GM12878 (cell line): ENCODE measurements at regions not wholly inside any gene's neighbourhood (a gene's known extent, or its start where the extent isn't known, plus 50 kb on each side); places are given as distances from the start of the nearest gene placed in this dataset.

Source experiments
- ATAC-seq: fragments of 200-7000 bp; cut with Tn5 transposase; 3 replicates; pipeline ENCODE4 v1.9.1; 2020; ENCODE audit warnings: mild to moderate bottlenecking, moderate library complexity
- BruUV-seq: library from RNA; stranded (reverse); fragments of 400-500 nt; replicated peaks from 2 replicates; lab custom pipeline; 2021; lab: Mats Ljungman, UMichigan
- CTCF ChIA-PET: fragments of 300-600 bp; sonication (Branson Sonifier 250); formaldehyde crosslinking; extraction: SDS; loops from one replicate; lab custom pipeline; 2021; ENCODE audit warnings: inconsistent platforms; lab: Yijun Ruan, JAX
- POLR2A ChIA-PET: fragments of 350-600 bp; formaldehyde crosslinking; extraction: SDS; loops from one replicate; lab custom pipeline; 2021; ENCODE audit warnings: inconsistent platforms; lab: Charles Lee
- RAD21 ChIA-PET: fragments of 300-600 bp; sonication (Branson Sonifier 250); formaldehyde crosslinking; loops from one replicate; lab custom pipeline; 2023; ENCODE audit warnings: antibody characterized with exemption; ENCODE audit not compliant: unreplicated experiment; lab: Charles Lee
- SMC1A ChIA-PET: fragments of 300-600 bp; sonication (Branson Sonifier 250); formaldehyde crosslinking; loops from one replicate; lab custom pipeline; 2023; ENCODE audit not compliant: unreplicated experiment, uncharacterized antibody; lab: Charles Lee
- DNase-seq: peaks from one replicate; pipeline ENCODE4 v3.0.0-alpha.2; 2011; ENCODE audit warnings: low read depth, low spot score
- FAIRE-seq: peaks from 3 replicates; lab custom pipeline; 2011; peaks lifted over from hg19 to GRCh38; lab: Jason Lieb, UNC
- H2AFZ ChIP-seq: 2 replicates; pipeline ENCODE4 v1.6.0; 2011; ENCODE audit warnings: low read depth, low read length, control low read depth; ENCODE audit not compliant: control insufficient read depth
- H3K27ac ChIP-seq: 2 replicates; pipeline ENCODE4 v1.5.1; 2011; ENCODE audit warnings: control low read depth; ENCODE audit not compliant: control insufficient read depth, insufficient read depth
- H3K27me3 ChIP-seq, 2 experiments: replicated peaks in 1 of 2; 2 replicates each; pipeline versions ENCODE4 v1.6.0 to v1.6.1; 2011; ENCODE audit warnings: low read length in 1 of 2; ENCODE audit not compliant: control insufficient read depth in 2 of 2, insufficient read depth in 2 of 2
- H3K36me3 ChIP-seq, 2 experiments: 2 replicates each; pipeline ENCODE4 v1.5.1; 2011; ENCODE audit warnings: low read length in 1 of 2; ENCODE audit not compliant: control insufficient read depth in 2 of 2, insufficient read depth in 2 of 2
- H3K4me1 ChIP-seq: 2 replicates; pipeline ENCODE4 v1.6.1; 2011; ENCODE audit warnings: mild to moderate bottlenecking, low read length, moderate library complexity, mixed read lengths; ENCODE audit not compliant: control insufficient read depth, insufficient read depth
- H3K4me2 ChIP-seq: 2 replicates; pipeline ENCODE4 v1.6.0; 2011; ENCODE audit warnings: control low read depth; ENCODE audit not compliant: control insufficient read depth, insufficient read depth
- H3K4me3 ChIP-seq: fragments of 200-600 bp; sonication (generic); 2 replicates; pipeline ENCODE4 v1.5.1; 2016
- H3K79me2 ChIP-seq: 2 replicates; pipeline ENCODE4 v1.6.0; 2011; ENCODE audit warnings: low read length; ENCODE audit not compliant: control insufficient read depth, insufficient read depth
- H3K9ac ChIP-seq: 2 replicates; pipeline ENCODE4 v1.8.0; 2011; ENCODE audit warnings: low read length, control low read depth, mixed read lengths; ENCODE audit not compliant: control insufficient read depth, insufficient read depth
- H3K9me3 ChIP-seq: replicated peaks from 3 replicates; pipeline ENCODE4 v1.5.1; 2011; ENCODE audit warnings: mild to moderate bottlenecking, low read length; ENCODE audit not compliant: control insufficient read depth, insufficient read depth
- H4K20me1 ChIP-seq: 2 replicates; pipeline ENCODE4 v1.6.0; 2011; ENCODE audit not compliant: control insufficient read depth, insufficient read depth
- ASH2L ChIP-seq: fragments of 300-600, 200-600 bp; sonication (generic); IDR thresholded peaks from 2 replicates; pipeline ENCODE4 v1.6.1; 2017; ENCODE audit warnings: low read depth, mild to moderate bottlenecking, borderline replicate concordance
- IRF4 ChIP-seq: IDR thresholded peaks from 2 replicates; pipeline ENCODE4 v1.6.1; 2011; ENCODE audit warnings: low read depth, low read length
- KDM1A ChIP-seq: fragments of 200-600 bp; sonication (generic); IDR thresholded peaks from 2 replicates; pipeline ENCODE4 v1.6.1; 2016; ENCODE audit warnings: borderline replicate concordance
- MTA2 ChIP-seq: fragments of 450-650 bp; IDR thresholded peaks from 2 replicates; pipeline ENCODE4 v1.6.1; 2016; ENCODE audit warnings: low read depth, mild to moderate bottlenecking, moderate library complexity
- PML ChIP-seq: IDR thresholded peaks from 2 replicates; pipeline ENCODE4 v1.6.1; 2012; ENCODE audit warnings: low read length, inconsistent platforms
- POLR2A ChIP-seq: IDR thresholded peaks from 2 replicates; pipeline ENCODE4 v1.6.1; 2011; ENCODE audit warnings: low read depth, mild to moderate bottlenecking, low read length
- RBBP5 ChIP-seq: fragments of 200-600 bp; sonication (generic); conservative IDR thresholded peaks from 2 replicates; pipeline ENCODE4 v1.6.1; 2016
- SIN3A ChIP-seq: IDR thresholded peaks from 2 replicates; pipeline ENCODE4 v1.6.1; 2012; ENCODE audit warnings: low read depth, low read length, improper control_type of control experiment
- SREBF1 ChIP-seq: IDR thresholded peaks from 2 replicates; pipeline ENCODE4 v1.6.1; 2012; ENCODE audit warnings: mild to moderate bottlenecking, low read length
- TBL1XR1 ChIP-seq: IDR thresholded peaks from 2 replicates; pipeline ENCODE4 v1.6.1; 2012; ENCODE audit warnings: low read depth, low read length, improper control_type of control experiment
- ZBED1 ChIP-seq: IDR thresholded peaks from 2 replicates; pipeline ENCODE4 v1.6.1; 2016; ENCODE audit warnings: borderline replicate concordance
- ZZZ3 ChIP-seq: IDR thresholded peaks from 2 replicates; pipeline ENCODE4 v1.6.1; 2011; ENCODE audit warnings: low read depth; ENCODE audit not compliant: control insufficient read depth, insufficient read length
- WGBS: methylation state at CpG from one replicate; pipeline ENCODE4 v1.1.6; 2016; ENCODE audit warnings: low lambda C conversion rate; ENCODE audit not compliant: insufficient replicate concordance, insufficient coverage; ENCODE audit errors: missing lambda C conversion rate; 5-methylcytosine and 5-hydroxymethylcytosine counted together
- in situ Hi-C: fragments of 300-500 bp; cut with MboI; formaldehyde crosslinking; loops from 9 replicates; pipeline ENCODE4 v1.14.3; 2018; ENCODE audit warnings: mixed read lengths
- intact Hi-C: fragments of 100-400 bp; cut with micrococcal nuclease; formaldehyde crosslinking; loops from one replicate; pipeline ENCODE4 v1.14.2; 2022; ENCODE audit not compliant: unreplicated experiment
- TF ChIP-seq, protein P1 (sequence below): fragments of 450-650 bp; conservative IDR thresholded peaks from 2 replicates; pipeline ENCODE4 v1.6.1; 2017; ENCODE audit warnings: mild to moderate bottlenecking, moderate library complexity
- TF ChIP-seq, protein P2 (sequence below): IDR thresholded peaks from 2 replicates; pipeline ENCODE4 v1.6.1; 2011; ENCODE audit warnings: low read depth, mild to moderate bottlenecking, low read length, moderate library complexity, borderline replicate concordance; ENCODE audit errors: extremely low read depth

DNA sequence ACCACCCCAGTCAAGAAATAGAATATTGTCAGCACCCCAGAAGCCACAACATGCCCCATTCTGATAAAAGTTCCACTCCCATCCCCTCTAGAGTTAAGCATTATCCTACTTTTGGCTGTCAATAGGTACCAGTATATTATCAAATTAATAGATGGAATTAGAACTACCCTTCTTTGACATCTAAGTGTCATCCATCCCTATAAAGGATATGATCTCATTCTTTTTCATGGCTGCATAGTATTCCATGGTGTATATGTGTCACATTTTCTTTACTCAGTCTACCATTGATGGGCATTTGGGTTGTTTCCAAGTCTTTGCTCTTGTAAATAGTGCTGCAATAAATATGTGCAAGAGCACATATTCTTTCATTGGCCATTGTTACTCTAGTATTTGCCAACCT is 246.2 kb downstream of the SEC23A start (continued):
- TF ChIP-seq ASH2L: no peak
- TF ChIP-seq KDM1A: no peak
- no peak for TF ChIP-seq TBL1XR1
- TF ChIP-seq ZBED1: no peak
- TF ChIP-seq, all 136 proteins: peak for 0

DNA sequence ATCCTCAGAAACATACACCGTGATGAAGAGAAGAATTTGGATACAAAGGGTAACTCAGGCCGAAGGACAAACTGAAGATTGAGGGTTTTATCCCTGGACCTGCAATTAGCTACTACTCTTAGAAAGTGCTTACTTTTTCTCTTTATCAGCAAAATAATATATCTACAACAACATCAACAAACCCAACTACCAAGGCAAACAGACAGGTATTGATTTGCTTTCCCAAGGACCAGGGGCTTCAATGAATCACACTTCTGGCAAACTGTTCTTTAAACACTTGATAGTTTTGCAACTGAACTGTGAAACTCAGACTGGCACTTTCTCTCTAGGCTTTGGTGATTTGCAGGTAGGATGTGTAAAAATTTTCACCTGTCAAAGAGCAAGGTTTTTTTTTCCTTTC is 247.5 kb downstream of the SEC23A start:
- in situ Hi-C loops (no loop called here), intact Hi-C loops (no loop called here)
- POLR2A ChIA-PET: no interaction called here
- Histone ChIP-seq H4K20me1 (no peaks in the 10 kb centered on the region), H3K4me3 (no peak overlapping the region), H2AFZ (no peak overlapping the region), H3K79me2 (no peaks in the 10 kb centered on the region), H3K27me3 (no peaks in the 10 kb centered on the region), H3K36me3 (no peaks in the 10 kb centered on the region), H3K27ac (no peak overlapping the region), H3K9me3 (no peaks in the 10 kb centered on the region), H3K4me2 (no peak overlapping the region), H3K4me1 (no peaks in the 10 kb centered on the region), H3K9ac (no peak overlapping the region)
- CTCF ChIA-PET: no interaction called here
- DNase-seq (no peak), FAIRE-seq (no peak), ATAC-seq (no peak)
- RAD21 ChIA-PET: no interaction called here
- BruUV-seq: no TSS peak
- 83% methylated on average over 2 of the region's 2 CpGs for WGBS
- SMC1A ChIA-PET: interaction anchor here (0.8 to 1.9 kb wide), 3 partner anchors 9 to 15 kb away, joined by 3 to 4 read pairs (median 4); no protein-coding TSS in a partner anchor
- TF ChIP-seq SIN3A: no peak
- no peak for TF ChIP-seq ZZZ3
- no peak for TF ChIP-seq MTA2
- TF ChIP-seq, protein P1, sequence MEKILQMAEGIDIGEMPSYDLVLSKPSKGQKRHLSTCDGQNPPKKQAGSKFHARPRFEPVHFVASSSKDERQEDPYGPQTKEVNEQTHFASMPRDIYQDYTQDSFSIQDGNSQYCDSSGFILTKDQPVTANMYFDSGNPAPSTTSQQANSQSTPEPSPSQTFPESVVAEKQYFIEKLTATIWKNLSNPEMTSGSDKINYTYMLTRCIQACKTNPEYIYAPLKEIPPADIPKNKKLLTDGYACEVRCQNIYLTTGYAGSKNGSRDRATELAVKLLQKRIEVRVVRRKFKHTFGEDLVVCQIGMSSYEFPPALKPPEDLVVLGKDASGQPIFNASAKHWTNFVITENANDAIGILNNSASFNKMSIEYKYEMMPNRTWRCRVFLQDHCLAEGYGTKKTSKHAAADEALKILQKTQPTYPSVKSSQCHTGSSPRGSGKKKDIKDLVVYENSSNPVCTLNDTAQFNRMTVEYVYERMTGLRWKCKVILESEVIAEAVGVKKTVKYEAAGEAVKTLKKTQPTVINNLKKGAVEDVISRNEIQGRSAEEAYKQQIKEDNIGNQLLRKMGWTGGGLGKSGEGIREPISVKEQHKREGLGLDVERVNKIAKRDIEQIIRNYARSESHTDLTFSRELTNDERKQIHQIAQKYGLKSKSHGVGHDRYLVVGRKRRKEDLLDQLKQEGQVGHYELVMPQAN: no peak
- TF ChIP-seq PML: no peak
- TF ChIP-seq, protein P2, sequence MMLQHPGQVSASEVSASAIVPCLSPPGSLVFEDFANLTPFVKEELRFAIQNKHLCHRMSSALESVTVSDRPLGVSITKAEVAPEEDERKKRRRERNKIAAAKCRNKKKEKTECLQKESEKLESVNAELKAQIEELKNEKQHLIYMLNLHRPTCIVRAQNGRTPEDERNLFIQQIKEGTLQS: no peak
- TF ChIP-seq POLR2A: no peak
- TF ChIP-seq SREBF1: no peak
- TF ChIP-seq IRF4: no peak
- TF ChIP-seq RBBP5: no peak
